GM19468 (cell line): ENCODE measurements at regions not wholly inside any gene's neighbourhood (a gene's known extent, or its start where the extent isn't known, plus 50 kb on each side); places are given as distances from the start of the nearest gene placed in this dataset.

Experiments
- ATAC-seq: cut with Tn5 transposase; IDR thresholded peaks from one replicate; pipeline ENCODE4 v1.9.1; 2021; ENCODE audit warnings: mild to moderate bottlenecking, moderate library complexity, moderate number of reproducible peaks; ENCODE audit not compliant: unreplicated experiment; ENCODE audit errors: extremely low read depth

- ATAC-seq = no peak
These were observed 265.8 kb upstream of the ZNF717 start for GRCh38 chr3:76051145-76051544.

GRCh38 chr3:76054404-76054803, 269.1 kb upstream of the ZNF717 start:
- ATAC-seq = no peak

DNA sequence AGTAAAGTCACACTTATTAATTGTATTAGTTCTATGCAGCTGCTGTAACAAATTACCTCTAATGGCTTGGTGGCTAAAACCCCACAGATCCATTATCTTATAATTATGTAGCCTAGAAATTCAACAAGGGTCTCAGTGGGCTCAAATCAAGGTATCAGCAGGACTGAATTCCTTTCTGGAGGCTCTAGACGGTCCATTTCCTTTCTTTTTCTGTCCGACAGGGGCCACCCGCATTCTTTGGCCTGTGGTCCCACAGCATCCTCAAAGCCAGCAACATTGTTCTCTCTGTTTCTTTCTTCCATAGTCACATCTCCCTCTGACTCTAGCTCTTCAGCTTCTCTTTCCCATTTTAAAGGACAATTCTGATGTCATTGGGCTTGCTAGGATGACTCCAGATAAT, 276.3 kb upstream of the ZNF717 start:
- no peak for ATAC-seq

DNA sequence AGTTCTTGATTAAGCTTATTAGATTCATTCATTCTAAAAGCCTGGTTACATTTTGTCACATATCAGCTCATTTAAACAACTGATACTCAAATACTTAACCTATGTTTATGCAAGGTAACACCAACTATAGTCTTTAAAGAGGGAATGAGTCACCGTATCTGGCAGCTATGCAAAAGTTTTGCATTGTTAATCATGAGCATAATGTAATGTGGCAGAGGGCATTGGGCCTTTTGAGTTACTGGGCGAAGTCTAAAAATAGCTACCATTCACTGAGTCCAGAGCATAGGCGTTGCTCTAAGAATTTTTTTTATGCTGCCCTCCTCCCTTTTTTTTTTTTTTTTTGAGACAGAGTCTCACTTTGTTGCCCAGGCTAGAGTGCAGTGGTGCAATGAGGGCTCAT, 277.7 kb upstream of the ZNF717 start:
- ATAC-seq = no peak

GRCh38 chr3:76063811-76064210, 278.5 kb upstream of the ZNF717 start:
- ATAC-seq = no peak

DNA sequence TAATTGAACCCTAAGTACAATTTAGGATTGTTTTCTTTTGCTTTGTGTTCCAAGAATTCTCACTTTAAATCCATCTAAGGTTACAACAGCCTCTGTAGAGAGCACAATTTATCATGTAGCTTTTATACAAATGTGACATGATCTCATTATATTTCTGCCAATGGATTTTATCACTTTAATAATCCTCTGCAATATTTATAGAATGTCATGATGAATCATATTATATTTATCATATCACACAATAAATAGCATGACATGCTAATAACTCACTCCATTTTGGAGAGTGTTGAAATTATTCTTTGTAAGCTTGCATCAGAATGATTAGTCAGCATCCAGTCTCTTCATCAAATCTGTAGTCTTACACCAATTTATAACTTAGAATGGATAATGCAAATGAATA, 280.6 kb upstream of the ZNF717 start:
- ATAC-seq = no peak

- ATAC-seq = no peak
These were observed 292.8 kb upstream of the ZNF717 start for GRCh38 chr3:76078101-76078500.

DNA sequence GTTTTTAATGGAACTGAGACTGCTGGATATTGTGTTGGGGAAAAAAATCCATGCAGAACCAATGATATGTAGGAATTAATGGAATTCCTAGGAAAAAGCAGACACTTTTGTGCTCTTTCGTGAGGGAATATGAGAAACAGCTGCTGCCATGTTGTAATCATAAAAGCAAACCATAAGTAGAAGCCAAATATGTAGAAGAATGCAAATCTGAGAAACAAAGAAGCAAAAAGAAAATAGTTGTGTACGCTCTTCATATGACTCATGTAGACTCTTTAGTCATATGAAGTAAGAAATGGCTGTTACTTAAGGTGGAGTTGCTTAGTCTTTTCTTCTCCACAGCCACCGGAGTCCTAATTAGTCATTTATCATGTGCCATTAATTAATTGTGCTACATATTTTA, 298.6 kb upstream of the ZNF717 start:
- no peak for ATAC-seq

- no peak for ATAC-seq
These were observed 310.7 kb upstream of the ZNF717 start for GRCh38 chr3:76096036-76096435.

DNA sequence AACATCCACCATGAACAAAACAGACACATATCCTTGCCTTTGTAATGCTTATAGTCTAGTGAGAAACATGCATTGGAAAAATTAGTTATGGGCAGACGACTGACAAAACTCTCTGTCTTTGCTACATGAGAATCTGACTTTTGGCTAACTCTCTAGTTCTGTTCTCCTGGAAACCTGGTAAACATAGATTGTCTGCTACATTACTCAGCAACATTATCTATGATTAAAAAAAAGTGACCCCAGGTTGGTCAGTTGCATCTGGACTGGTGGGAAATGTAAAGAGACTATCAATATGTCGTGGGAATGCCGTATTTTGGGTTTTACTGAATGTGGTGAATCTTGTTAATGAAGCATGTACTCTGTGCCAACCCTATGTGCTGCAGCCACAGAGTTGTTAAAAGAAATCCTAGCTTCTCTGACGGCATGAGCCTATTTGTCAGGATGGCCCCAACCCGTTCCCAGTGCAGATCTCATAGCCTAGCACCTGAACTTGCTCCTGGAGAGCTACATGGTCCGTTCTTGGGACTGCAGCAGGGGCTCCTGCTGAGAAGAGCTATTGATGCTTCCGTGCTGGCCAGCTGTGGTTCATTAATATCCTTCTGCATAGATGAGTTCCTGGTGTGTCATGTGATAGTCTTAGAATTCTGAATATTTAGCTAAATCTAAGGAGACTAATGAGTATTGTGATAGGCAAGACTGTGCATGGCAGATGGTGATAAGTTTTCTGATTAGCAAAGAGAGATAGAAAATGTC, 311.7 kb upstream of the ZNF717 start:
- ATAC-seq = no peak

DNA sequence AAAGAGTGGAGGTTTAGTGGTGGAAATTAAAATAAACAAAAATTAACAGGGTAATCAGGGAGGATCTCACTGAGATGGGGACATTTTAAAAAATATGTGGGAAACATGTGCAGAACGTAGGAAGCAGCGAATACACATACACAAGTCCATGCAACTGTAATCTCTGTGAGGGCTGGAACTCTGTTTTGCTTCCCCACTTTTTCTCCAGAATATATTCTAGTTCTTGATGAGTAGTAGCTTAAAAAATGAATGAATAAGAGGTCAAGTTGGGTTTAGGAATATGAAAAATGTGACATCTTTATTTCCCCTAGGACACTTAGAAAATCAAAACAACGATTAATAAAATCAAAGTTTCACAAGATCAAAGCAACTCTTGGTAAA, 312.2 kb upstream of the ZNF717 start:
- ATAC-seq = no peak

GRCh38 chr3:76099956-76100355, 314.6 kb upstream of the ZNF717 start:
- no peak for ATAC-seq

GRCh38 chr3:76107935-76108570, 322.7 kb upstream of the ZNF717 start:
- ATAC-seq = no peak

DNA sequence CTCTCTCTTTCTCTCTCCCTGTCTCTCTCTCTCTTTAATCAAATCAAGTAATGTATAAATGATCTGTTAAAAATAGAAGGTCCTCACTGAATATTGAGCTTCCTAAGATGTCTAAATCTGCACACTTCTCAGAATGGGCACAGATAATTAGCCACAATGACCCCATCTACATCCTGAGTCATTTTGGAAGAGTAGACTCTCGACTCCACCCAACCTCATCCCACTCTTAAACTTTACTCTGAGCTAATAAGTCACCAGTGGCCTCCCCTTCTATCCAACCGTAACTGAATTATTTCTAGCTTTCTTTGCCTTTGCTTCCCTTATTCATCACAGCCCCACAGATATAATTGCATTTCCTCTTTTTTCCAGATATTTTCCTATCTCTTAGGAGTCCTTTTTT, 326.5 kb upstream of the ZNF717 start:
- ATAC-seq = no peak

DNA sequence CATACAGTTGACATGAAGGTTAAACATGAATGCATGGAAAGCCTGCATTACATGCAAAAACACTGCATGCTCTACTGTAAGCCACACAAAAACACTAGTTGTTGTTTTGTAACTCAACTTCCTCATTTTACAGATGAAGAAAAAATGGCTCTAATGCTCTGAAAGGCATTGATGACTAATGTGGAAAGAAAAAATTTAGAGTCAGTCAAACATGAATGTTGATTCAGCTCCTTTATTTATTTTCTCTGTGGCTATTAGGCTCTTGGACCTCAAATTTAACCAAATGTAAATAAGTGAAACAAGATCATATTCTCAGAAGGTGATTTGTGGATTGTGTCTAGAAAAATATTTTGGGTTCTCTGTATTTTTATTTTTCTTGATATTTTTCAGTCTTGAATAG, 336.7 kb upstream of the ZNF717 start:
- ATAC-seq = no peak

- ATAC-seq = no peak
These were observed 344.1 kb upstream of the ZNF717 start for GRCh38 chr3:76129441-76129840.

GRCh38 chr3:76131396-76132153, 346.2 kb upstream of the ZNF717 start:
- ATAC-seq = no peak

GRCh38 chr3:76132154-76132470, 346.8 kb upstream of the ZNF717 start:
- no peak for ATAC-seq

DNA sequence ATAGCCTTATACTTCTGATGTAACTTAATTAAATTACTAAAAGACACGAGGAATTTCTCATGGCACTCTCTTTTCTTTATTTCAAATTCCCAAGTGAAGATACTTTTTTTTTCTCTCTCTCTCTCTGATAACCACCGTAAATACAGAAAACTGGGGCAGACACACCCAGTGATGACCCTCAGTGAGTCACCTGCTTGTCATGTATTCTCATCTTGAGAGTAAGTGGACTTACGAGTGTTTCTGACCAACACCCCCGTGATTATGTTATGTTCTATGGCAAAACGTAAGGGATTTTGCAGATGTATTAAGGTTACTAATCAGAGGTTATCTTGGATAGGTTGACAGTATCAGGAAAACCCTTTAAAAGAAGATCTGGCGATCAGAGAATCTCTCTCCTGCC, 348.8 kb upstream of the ZNF717 start:
- ATAC-seq = no peak

- ATAC-seq = no peak
These were observed 353.6 kb upstream of the ZNF717 start for GRCh38 chr3:76138921-76139320.

DNA sequence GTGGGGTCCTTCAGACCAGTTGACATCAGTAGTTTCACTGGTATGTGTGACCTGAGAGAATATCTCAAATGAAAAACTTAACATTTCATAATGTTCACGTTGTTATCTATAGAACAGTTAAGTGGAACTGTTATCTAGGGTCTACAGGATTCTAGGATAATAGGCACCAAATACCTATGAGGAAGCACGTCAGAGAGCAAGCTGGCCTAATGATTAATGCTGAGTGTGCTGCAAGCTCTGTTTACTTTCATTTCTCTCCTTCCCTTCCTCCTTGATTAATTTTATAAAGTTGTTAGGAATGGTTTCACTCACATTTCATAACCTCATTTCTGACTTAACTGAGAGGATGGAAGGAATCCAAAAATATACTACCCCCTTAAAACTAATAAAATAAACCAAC, 362.5 kb upstream of the ZNF717 start:
- no peak for ATAC-seq

- no peak for ATAC-seq
These were observed 366.7 kb upstream of the ZNF717 start for GRCh38 chr3:76152028-76152427.
